AG04450 (cell line): ENCODE measurements at regions not wholly inside any gene's neighbourhood (a gene's known extent, or its start where the extent isn't known, plus 50 kb on each side); places are given as distances from the start of the nearest gene placed in this dataset.

ENCODE experiments used
- CTCF ChIA-PET: fragments of 300-600, 350-600 bp; formaldehyde crosslinking; extraction: SDS; loops from one replicate; lab custom pipeline; 2022; ENCODE audit warnings: antibody characterized with exemption, inconsistent platforms; lab: Charles Lee
- POLR2A ChIA-PET: fragments of 350-600 bp; formaldehyde crosslinking; extraction: SDS; loops from one replicate; lab custom pipeline; 2021; ENCODE audit warnings: antibody characterized with exemption, inconsistent platforms; lab: Yijun Ruan, JAX
- DNase-seq: peaks from one replicate; pipeline ENCODE4 v3.0.0-alpha.2; 2011; ENCODE audit warnings: low read depth, low spot score
- H3K27ac ChIP-seq: one replicate; pipeline ENCODE4 v1.5.1; 2012; ENCODE audit warnings: low read depth, low read length, control low read depth
- H3K27me3 ChIP-seq: one replicate; pipeline ENCODE4 v1.6.0; 2012; ENCODE audit warnings: low read length; ENCODE audit not compliant: control insufficient read depth, insufficient read depth
- H3K4me3 ChIP-seq: 2 replicates; pipeline ENCODE4 v1.5.1; 2011; ENCODE audit warnings: mild to moderate bottlenecking, low read depth, low read length, control low read depth
- H3K9me3 ChIP-seq: 2 replicates; pipeline ENCODE4 v1.5.1; 2012; ENCODE audit warnings: low read length; ENCODE audit not compliant: control insufficient read depth, insufficient read depth
- CTCF ChIP-seq: IDR thresholded peaks from 2 replicates; pipeline ENCODE4 v1.5.1; 2011; ENCODE audit warnings: low read depth, low read length, control low read depth, inconsistent platforms

- ChIA-PET CTCF (no interaction called here), POLR2A (no interaction called here)
These were observed 83.9 kb upstream of the DUSP22 start for GRCh38 chr6:208364-208763.

GRCh38 chr6:208938-209337 lies 83.3 kb upstream of the DUSP22 start:
- no peak overlapping the region for H3K27ac ChIP-seq
- no peak for DNase-seq
- H3K9me3 ChIP-seq: peaks cover 4% of the 10 kb centered on the region
- H3K27me3 ChIP-seq: peaks cover 22% of the 10 kb centered on the region
- no peak overlapping the region for H3K4me3 ChIP-seq
- no peak for TF ChIP-seq CTCF
- CTCF ChIA-PET: interaction anchor here (1.4 kb wide), 1 partner anchor 20 kb away, joined by 3 read pairs; no protein-coding TSS in a partner anchor
- POLR2A ChIA-PET: no interaction called here

More at GRCh38 chr6:208364-208763, 83.9 kb upstream of the DUSP22 start:
- DNase-seq: no peak
- Histone ChIP-seq H3K27ac (no peak overlapping the region), H3K4me3 (no peak overlapping the region), H3K27me3 (peaks cover 20% of the 10 kb centered on the region), H3K9me3 (no peaks in the 10 kb centered on the region; the same call in 1 of the 2 replicates)
- no peak for TF ChIP-seq CTCF

GRCh38 chr6:209432-210103 lies 82.7 kb upstream of the DUSP22 start:
- no peak for DNase-seq
- Histone ChIP-seq H3K27ac (no peak overlapping the region), H3K9me3 (peaks cover 5% of the 10 kb centered on the region), H3K4me3 (no peak overlapping the region), H3K27me3 (peaks cover 22% of the 10 kb centered on the region)
- ChIA-PET CTCF (interaction anchor here (1.4 kb wide), 1 partner anchor 21 kb away, joined by 3 read pairs; no protein-coding TSS in a partner anchor), POLR2A (no interaction called here)
- no peak for TF ChIP-seq CTCF

GRCh38 chr6:210104-210456 lies 82.2 kb upstream of the DUSP22 start:
- H3K4me3 ChIP-seq: no peak overlapping the region
- H3K27ac ChIP-seq: no peak overlapping the region
- POLR2A ChIA-PET: no interaction called here
- TF ChIP-seq CTCF: no peak
- peaks cover 22% of the 10 kb centered on the region for H3K27me3 ChIP-seq
- no peak for DNase-seq
- CTCF ChIA-PET: interaction anchor here (1.4 kb wide), 1 partner anchor 21 kb away, joined by 3 read pairs; no protein-coding TSS in a partner anchor
- H3K9me3 ChIP-seq: peaks cover 5% of the 10 kb centered on the region

GRCh38 chr6:210778-211374 lies 81.4 kb upstream of the DUSP22 start:
- ChIA-PET CTCF (no interaction called here), POLR2A (no interaction called here)
- no peak for DNase-seq
- H3K27me3 ChIP-seq: peaks cover 18% of the 10 kb centered on the region
- H3K4me3 ChIP-seq: no peak overlapping the region
- H3K27ac ChIP-seq: no peak overlapping the region
- no peak for TF ChIP-seq CTCF
- peaks cover 5% of the 10 kb centered on the region for H3K9me3 ChIP-seq
